ENCODE measurements at regions not wholly inside any gene's neighbourhood (a gene's known extent, or its start where the extent isn't known, plus 50 kb on each side); places are given as distances from the start of the nearest gene placed in this dataset.

DNA sequence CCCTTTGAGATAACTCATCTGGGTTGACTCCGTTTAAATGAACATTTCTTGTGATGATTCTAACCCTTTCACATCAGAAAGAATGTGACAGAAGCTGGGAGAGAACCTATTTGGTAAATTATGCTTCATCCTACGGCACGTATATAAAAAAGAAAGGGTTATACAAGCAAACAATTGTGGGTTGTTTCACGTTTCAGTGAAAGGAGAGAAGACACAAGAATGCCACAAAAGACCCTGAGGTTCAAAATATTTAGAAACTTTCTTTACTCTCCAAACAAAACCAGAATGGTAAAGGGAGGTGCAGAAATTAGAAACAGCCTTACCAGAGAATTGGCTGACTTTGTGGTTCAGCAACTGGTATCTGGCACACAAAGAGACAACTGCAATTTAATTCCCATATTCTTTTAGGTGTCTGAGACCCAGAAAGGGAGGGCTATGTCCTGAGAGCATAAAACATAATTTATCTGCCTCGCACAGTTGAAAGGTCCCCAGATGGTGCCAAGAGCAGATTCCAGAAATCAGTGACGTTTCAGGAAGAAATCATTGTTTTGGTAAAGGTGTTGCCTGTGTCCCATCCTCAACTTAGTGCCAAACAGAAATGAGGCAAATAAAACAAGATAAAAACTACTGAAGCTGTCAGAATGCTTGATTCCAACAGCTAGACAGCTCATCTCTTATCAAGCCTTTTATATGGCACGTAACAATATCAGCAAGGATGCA lies 361.4 kb downstream of the EFNB2 start:
- TF ChIP-seq, protein P1, sequence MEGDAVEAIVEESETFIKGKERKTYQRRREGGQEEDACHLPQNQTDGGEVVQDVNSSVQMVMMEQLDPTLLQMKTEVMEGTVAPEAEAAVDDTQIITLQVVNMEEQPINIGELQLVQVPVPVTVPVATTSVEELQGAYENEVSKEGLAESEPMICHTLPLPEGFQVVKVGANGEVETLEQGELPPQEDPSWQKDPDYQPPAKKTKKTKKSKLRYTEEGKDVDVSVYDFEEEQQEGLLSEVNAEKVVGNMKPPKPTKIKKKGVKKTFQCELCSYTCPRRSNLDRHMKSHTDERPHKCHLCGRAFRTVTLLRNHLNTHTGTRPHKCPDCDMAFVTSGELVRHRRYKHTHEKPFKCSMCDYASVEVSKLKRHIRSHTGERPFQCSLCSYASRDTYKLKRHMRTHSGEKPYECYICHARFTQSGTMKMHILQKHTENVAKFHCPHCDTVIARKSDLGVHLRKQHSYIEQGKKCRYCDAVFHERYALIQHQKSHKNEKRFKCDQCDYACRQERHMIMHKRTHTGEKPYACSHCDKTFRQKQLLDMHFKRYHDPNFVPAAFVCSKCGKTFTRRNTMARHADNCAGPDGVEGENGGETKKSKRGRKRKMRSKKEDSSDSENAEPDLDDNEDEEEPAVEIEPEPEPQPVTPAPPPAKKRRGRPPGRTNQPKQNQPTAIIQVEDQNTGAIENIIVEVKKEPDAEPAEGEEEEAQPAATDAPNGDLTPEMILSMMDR (IDR thresholded peaks at IDR 0.05), result no peak
- TF ChIP-seq POLR2A (IDR thresholded peaks at IDR 0.05), result no peak

All from lower leg skin (tissue), 3 donors.